NCI-H1417 (cell line): ENCODE measurements at regions not wholly inside any gene's neighbourhood (a gene's known extent, or its start where the extent isn't known, plus 50 kb on each side); places are given as distances from the start of the nearest gene placed in this dataset.
"Not testable (repeated sequence)": the region's sequence is repeated elsewhere in the genome, so short reads cannot be mapped to it uniquely, and the experiment has no call there.

Source experiments
- DNase-seq, 3 experiments: peaks; one replicate each; lab custom pipeline; 2025; lab: John Stamatoyannopoulos, UW

GRCh38 chr3:11712646-11713045, 68.9 kb upstream of the VGLL4 start:
- DNase-seq, result no peak

GRCh38 chr3:11711876-11712275, 68.2 kb upstream of the VGLL4 start:
- DNase-seq, result no peak

- no peak for DNase-seq
These were observed 66.1 kb upstream of the VGLL4 start for GRCh38 chr3:11709782-11710181.

- not testable (repeated sequence) for DNase-seq
These were observed 63.4 kb upstream of the VGLL4 start for GRCh38 chr3:11707084-11707483.

- no peak for DNase-seq
These were observed 62.9 kb upstream of the VGLL4 start for GRCh38 chr3:11706604-11707003.

- DNase-seq, result no peak
These were observed 61.3 kb upstream of the VGLL4 start for GRCh38 chr3:11705049-11705448.

GRCh38 chr3:11703146-11703545, 59.4 kb upstream of the VGLL4 start:
- DNase-seq, result no peak

GRCh38 chr3:11699083-11699427, 55.3 kb upstream of the VGLL4 start:
- no peak for DNase-seq

- no peak for DNase-seq
These were observed 54.8 kb upstream of the VGLL4 start for GRCh38 chr3:11698326-11699082.

GRCh38 chr3:11697701-11698100, 54.0 kb upstream of the VGLL4 start:
- no peak for DNase-seq

- DNase-seq, result no peak
These were observed 52.3 kb upstream of the VGLL4 start for GRCh38 chr3:11696054-11696453.
